ENCODE measurements at regions not wholly inside any gene's neighbourhood (a gene's known extent, or its start where the extent isn't known, plus 50 kb on each side); places are given as distances from the start of the nearest gene placed in this dataset.

- TF ChIP-seq CTCF (IDR thresholded peaks at IDR 0.05) (no peak), POLR2A (IDR thresholded peaks at IDR 0.05) (no peak)
Measured at GRCh38 chr11:93033093-93033492, 63.6 kb downstream of the MTNR1B start.

All from esophagus squamous epithelium (tissue), 4 donors.